Vagina (tissue), 2 donors: ENCODE measurements at regions not wholly inside any gene's neighbourhood (a gene's known extent, or its start where the extent isn't known, plus 50 kb on each side); places are given as distances from the start of the nearest gene placed in this dataset.

Experiments used
- POLR2A ChIP-seq, 2 donors: fragments of 450-650 bp; IDR thresholded peaks; one replicate each; pipeline ENCODE4 v1.6.1; 2017; ENCODE audit warnings: antibody characterized with exemption in 2 of 2, mild to moderate bottlenecking in 2 of 2, moderate library complexity in 2 of 2
- TF ChIP-seq, protein P1 (sequence below), 3 experiments: fragments of 450-650 bp in 2 of 3; fragments of 200-600 bp in 1 of 3; sonication (generic) in 1 of 3; IDR thresholded peaks; one replicate each; pipeline ENCODE4 v1.5.1; 2017 to 2019; ENCODE audit warnings: antibody characterized with exemption in 3 of 3, mild to moderate bottlenecking in 2 of 3, moderate library complexity in 2 of 3

DNA sequence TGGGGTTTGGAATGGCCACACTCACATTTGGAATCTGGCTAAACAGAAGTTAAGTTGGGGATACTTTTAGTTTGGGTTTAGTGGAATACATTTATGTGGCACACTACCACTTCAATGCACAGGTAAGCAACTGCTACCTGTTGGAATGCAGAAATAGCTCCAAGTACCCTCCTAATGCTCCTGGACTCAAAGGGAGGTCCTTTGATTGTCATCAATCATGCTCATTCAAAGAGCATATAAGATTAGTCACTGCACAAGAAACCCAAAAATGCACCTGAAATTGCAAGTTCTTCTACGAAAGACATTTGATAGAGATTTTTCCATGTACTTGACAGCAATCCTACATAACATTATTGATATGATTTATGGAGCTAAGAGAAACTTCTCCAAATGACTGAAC is 247.7 kb downstream of the ANKRD50 start:
- TF ChIP-seq POLR2A (IDR thresholded peaks at IDR 0.05) = no peak
- TF ChIP-seq, protein P1, sequence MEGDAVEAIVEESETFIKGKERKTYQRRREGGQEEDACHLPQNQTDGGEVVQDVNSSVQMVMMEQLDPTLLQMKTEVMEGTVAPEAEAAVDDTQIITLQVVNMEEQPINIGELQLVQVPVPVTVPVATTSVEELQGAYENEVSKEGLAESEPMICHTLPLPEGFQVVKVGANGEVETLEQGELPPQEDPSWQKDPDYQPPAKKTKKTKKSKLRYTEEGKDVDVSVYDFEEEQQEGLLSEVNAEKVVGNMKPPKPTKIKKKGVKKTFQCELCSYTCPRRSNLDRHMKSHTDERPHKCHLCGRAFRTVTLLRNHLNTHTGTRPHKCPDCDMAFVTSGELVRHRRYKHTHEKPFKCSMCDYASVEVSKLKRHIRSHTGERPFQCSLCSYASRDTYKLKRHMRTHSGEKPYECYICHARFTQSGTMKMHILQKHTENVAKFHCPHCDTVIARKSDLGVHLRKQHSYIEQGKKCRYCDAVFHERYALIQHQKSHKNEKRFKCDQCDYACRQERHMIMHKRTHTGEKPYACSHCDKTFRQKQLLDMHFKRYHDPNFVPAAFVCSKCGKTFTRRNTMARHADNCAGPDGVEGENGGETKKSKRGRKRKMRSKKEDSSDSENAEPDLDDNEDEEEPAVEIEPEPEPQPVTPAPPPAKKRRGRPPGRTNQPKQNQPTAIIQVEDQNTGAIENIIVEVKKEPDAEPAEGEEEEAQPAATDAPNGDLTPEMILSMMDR (IDR thresholded peaks at IDR 0.05) = no peak
